Umbilical cord (tissue), 1 donor: ENCODE measurements at regions not wholly inside any gene's neighbourhood (a gene's known extent, or its start where the extent isn't known, plus 50 kb on each side); places are given as distances from the start of the nearest gene placed in this dataset.

ENCODE experiments used
- DNase-seq: peaks from one replicate; pipeline ENCODE4 v3.0.0-alpha.2; 2015; ENCODE audit warnings: low spot score

GRCh38 chr16:86293906-86294305 lies 216.4 kb upstream of the FOXF1 start:
- no peak for DNase-seq

DNA sequence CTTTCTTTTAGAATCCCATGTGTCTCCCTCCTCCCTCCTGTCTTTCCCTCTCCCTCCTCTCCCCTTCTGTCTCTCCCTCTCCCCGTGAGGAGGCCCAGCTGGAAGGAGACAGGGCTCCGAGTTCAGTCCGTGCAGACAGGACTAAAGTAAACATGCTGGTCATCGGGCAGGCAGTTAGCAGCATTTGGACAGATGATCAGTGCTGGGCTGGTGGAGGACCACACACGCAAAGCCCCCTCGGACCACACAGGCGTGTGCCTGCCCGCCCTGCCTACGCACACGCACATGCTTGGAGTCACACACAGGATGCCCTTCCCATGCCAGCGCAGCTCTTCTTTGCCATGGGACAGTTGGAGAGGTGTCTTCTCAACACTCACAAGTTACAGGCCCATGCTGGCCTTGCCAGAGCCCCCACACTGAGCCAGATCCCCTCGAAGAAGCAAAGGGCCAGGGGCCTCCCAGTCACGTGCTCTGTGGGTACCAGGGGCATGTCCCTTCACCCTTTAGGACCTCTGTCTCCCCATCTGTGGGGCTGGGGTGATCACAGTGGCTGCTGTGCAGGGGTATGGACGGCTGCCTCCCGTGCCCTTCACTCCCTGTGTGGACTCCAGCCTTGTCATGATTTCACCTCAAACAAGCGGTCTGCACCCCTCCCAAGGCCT lies 215.7 kb upstream of the FOXF1 start:
- peak; percentile 31 for DNase-seq

DNA sequence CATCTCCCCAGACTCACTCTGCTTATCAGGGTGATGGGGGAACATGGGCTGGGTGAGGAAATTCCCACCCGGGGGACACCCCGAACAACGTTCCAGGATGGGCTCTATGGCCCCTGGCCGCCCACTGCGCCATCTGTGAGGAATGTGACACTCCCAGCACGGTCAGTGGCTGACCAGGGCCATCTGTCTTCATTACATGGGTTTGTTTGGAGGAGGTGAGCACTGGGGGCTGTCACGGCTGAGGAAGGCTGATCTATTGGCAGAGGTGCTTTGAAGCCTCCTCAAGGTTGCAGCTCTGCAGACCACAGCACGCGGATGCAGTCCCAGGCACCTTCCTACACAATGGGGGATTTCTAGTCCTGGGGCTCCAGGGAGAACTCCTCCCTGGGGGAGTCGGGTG lies 214.1 kb upstream of the FOXF1 start:
- DNase-seq, result no peak

DNA sequence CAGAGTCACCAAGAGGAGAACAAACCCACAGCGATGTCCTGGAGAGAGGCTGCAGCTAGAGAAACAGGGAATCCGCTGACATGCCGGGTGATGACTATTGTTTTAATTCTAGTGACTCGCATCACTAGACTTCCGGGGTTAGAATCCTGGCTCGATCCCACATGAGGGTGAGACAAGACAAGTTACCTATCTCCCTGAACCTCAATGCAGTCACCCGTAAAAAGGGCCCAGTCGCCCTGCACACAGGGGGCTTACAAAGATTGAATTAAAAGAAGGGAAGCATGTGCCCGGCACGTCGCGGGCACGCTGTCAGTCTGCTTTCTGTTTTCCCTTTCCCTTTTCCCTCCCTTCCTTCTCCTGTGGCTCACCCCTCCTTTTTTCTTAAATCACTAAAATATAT lies 212.9 kb upstream of the FOXF1 start:
- DNase-seq, result no peak

- DNase-seq, result peak; percentile 79
Observed at GRCh38 chr16:86297866-86298757, 212.2 kb upstream of the FOXF1 start.

- peak; percentile 56 for DNase-seq
Observed at GRCh38 chr16:86298758-86299134, 211.6 kb upstream of the FOXF1 start.

DNA sequence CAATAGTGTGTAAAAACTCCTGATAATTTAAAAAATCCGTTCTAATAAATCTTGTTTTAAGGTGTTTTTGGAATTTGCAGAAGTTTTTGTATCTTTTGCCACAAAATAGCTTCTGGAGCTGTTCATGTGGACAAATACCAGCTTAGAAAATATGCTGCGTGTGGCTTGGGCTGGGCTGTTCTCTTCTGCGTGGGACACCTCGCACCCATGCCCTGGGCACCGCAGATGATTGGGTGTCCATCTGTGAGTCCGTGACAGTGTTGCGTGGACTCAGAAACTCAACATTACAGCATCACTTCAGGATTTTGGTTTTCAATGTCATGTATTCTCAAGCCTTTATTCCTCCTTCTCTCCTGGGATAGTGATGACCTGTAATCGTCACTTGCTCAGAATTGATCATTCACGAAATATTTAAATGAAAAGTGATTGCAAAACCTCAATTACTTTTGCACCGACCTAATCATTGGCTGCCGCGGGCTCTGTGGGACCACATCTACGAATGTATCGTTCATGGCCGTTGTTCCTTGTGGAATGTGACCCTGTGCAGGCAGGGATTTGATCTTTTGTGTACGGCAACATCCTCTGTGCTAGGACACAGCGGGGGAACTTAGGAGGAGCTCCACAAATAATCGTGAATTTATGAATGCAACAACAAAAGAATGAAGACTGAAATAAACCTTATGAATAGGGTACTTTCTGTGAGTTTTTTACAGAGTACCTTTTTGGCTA lies 210.3 kb upstream of the FOXF1 start:
- no peak for DNase-seq

DNA sequence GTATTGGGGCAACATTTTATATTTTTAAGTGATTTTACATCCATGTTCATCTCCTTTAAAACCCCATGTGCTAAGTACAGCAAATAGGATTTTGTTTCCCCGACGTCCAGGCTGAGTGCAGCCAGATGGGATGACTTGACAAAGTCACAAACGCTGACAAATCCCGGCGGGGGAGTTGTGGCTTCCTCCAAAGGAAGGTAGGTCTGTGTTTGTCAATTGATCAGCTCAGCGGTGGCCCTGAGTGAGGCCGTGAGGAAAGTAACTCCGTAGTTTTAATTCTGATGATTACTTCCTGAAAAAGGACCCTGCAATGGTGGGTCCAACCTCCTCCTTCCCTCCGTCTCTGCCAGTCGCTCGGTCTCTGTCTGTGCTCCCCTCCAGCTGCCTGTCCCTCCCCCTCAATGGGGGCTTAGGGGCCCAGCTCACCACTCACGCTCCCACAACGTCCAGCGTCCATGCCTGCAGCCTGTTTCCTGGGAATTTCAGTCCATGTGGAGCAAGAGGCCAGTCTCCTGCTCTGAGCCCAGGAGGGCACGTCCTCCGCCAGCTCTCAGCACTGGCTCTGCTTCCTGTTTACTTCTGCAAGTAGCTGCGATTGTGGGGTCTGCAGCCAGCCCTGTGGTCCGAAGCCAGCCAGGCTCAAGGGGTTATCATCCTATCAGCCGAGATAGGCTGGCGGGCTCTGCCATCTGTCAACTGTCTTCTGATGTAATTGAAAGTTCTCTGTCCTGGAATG lies 209.4 kb upstream of the FOXF1 start:
- DNase-seq, result peak; percentile 72

GRCh38 chr16:86302421-86303109 lies 207.8 kb upstream of the FOXF1 start:
- no peak for DNase-seq

DNA sequence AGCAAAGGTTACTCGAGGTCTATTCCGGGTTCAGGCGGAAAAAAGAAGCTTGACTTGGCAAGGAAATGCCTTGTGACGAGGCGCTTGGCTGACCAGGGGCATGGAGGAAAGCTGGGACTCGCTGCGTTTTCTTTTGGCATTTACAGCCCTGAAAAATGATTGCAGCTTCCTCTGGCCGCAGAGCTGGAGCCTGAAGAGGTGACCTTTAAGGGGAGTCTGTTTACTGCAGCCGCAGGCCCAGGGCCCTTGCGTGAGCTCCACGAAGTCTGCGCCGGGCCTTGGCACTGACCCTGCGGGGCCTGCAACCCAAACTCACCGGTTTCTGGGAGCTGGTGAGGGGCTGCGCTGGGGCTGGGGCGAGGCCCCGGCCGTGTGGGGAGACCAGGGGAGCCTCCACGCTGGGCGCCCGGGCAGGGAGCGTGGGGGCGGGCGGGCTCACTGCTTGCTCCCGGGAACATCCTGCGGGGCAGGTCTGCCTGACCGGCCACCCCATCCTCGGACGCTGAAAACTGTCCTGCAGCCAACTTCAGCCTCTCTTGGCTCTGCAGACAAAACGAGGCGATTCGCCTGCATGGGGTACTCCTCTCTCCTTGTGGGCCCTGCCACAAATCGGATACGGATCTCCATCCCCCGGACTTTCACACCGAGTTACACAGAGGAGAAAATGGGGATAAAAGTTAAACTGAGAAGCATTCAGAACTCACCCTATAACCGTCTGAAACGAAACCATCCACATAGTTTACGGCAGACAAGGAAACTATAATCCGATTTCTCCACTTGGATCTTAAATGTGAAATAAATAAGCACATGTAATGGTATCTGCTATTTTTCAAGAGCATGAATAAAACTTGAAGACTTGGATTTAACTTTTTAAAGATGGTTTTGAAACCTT lies 206.3 kb upstream of the FOXF1 start:
- peak; percentile 69 for DNase-seq

DNA sequence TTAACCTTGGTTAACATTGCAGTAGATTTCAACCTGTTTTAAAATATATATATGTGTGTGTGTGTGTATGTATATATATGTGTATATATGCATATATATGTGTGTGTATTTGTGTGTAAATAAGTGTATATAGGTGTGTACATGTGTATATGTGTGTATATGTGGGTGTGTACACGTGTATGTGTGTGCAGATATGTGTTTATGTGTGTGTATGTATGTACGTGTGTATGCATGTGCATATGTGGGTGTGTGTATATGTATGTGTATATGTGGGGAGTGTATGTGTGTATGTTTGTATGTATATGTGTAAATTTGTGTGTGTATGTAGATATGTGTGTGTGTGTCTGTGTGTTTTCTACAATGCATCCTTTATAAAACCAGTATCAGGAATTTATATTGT lies 205.5 kb upstream of the FOXF1 start:
- no peak for DNase-seq

- DNase-seq, result no peak
Observed at GRCh38 chr16:86305440-86305839, 204.9 kb upstream of the FOXF1 start.

DNA sequence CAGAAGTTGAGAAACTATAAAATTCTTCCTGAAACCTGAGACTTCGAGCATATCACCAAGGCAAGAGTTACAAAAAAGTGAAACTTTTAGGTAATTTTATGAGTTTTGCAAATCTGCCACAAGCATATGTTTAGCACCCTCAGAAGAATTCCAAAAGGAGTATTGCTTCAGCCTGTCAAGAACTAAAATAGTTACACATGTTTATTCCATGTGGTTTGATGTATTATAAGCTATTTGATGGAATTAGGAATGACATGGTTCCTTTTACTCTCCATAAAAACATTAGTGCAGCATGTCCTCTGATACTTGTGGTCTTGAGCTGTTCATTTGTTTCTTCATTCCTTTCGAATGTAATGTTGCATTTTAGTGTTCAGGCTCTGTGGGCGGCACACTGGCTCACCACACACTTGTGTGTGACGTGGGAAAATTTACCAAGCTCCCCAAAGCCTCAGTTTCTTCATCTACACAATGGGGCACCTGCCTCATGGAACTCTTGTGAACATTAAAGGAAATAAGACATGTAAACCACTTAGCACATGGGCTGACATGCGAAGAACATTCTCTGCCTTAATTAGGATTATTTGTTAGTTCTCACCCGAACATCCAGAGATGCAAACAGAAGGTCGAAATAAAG lies 204.2 kb upstream of the FOXF1 start:
- DNase-seq, result no peak

GRCh38 chr16:86306811-86307513 lies 203.4 kb upstream of the FOXF1 start:
- no peak for DNase-seq

DNA sequence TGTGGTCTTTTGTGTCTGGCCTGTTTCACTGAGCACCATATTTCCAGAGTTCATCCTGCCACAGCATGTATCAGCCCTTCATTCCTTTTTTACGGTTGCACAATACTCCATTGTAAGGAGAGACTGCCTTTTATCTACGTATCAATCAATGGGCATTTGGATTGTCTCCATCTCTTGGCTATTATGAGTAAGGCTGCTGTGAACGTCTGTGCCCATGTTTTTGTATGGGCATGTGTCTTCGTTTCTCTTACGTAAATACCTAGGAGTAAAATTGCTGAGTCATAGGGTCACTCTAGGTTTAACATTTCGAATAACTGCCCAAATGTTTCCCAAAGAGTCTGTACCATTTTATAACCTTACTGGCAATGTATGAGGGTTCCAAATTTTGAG lies 202.8 kb upstream of the FOXF1 start:
- no peak for DNase-seq

DNA sequence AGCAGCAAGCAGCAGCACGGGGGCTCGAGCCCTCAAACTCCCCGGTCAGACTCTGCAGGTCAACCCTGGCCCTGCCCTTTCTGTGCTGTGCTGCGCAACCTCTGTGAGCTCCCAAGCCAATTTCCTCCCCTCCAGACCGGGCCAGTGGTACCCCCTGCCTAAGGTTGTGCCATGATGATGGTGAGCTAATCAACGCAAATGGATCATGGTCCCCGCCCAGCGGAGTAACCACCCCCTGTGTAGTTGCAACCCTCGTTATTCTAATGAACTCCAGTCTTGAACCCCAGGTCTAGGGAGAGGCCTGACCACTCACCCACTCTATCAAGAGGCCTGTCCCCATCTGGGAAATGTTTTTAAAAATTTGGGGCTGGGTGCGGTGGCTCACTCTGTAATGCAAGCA lies 201.8 kb upstream of the FOXF1 start:
- no peak for DNase-seq

DNA sequence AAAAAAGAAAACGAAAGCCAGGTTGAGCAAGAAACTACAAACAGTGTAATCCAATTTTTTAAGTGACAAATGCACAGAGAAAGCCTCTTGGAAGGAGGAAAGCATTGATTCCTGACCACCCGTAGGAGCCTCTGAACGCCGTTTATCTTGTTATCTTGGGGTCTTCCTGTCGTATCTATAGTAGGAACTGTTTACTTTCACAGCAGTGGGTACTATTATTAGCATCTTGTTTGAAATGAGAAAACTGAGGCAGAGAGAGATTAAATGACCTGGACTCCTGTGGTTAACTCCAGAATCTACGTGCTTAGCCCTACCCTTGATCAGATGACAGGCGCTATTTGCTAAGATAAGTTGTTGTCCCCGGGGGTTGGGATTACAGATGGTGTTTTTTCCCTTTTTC lies 196.7 kb upstream of the FOXF1 start:
- DNase-seq, result no peak

- no peak for DNase-seq
Observed at GRCh38 chr16:86314402-86315025, 195.8 kb upstream of the FOXF1 start.
